ENCODE measurements at regions not wholly inside any gene's neighbourhood (a gene's known extent, or its start where the extent isn't known, plus 50 kb on each side); places are given as distances from the start of the nearest gene placed in this dataset.

GRCh38 chr4:106429885-106430284 lies 61.3 kb upstream of the GIMD1 start:
- DNase-seq (ENCODE audit: low read depth): no peak

- DNase-seq (ENCODE audit: low read depth): no peak
These were observed 57.5 kb upstream of the GIMD1 start for GRCh38 chr4:106426069-106426468.

- DNase-seq (ENCODE audit: low read depth): no peak
These were observed 57.0 kb upstream of the GIMD1 start for GRCh38 chr4:106425576-106425975.

GRCh38 chr4:106424426-106424825 lies 55.8 kb upstream of the GIMD1 start:
- DNase-seq (ENCODE audit: low read depth): no peak

- DNase-seq (ENCODE audit: low read depth): no peak
These were observed 55.2 kb upstream of the GIMD1 start for GRCh38 chr4:106423791-106424190.

- DNase-seq (ENCODE audit: low read depth): no peak
These were observed 54.2 kb upstream of the GIMD1 start for GRCh38 chr4:106422766-106423165.

GRCh38 chr4:106421441-106422296 lies 53.1 kb upstream of the GIMD1 start:
- peak; percentile 59 for DNase-seq (ENCODE audit: low read depth)

- no peak for DNase-seq (ENCODE audit: low read depth)
These were observed 49.9 kb upstream of the GIMD1 start for GRCh38 chr4:106418444-106418843.

Measured in iris pigment epithelial cell (primary cell).